ENCODE measurements at regions not wholly inside any gene's neighbourhood (a gene's known extent, or its start where the extent isn't known, plus 50 kb on each side); places are given as distances from the start of the nearest gene placed in this dataset.

GRCh38 chr22:35488513-35488912, 52.1 kb upstream of the RASD2 start:
- H3K4me3 ChIP-seq (replicated peaks; ENCODE audit: low read depth, low read length) = no peak overlapping the region
- DNase-seq (ENCODE audit: low read depth) = no peak
- no peak for TF ChIP-seq CTCF (IDR thresholded peaks at IDR 0.05; ENCODE audit: low read length, missing control alignments)

- no peak for TF ChIP-seq CTCF (IDR thresholded peaks at IDR 0.05; ENCODE audit: low read length, missing control alignments)
- no peak overlapping the region for H3K4me3 ChIP-seq (replicated peaks; ENCODE audit: low read depth, low read length)
- DNase-seq (ENCODE audit: low read depth) = no peak
Observed at GRCh38 chr22:35489239-35489638, 51.4 kb upstream of the RASD2 start.

Data from fibroblast of pulmonary artery (primary cell).